ENCODE measurements at regions not wholly inside any gene's neighbourhood (a gene's known extent, or its start where the extent isn't known, plus 50 kb on each side); places are given as distances from the start of the nearest gene placed in this dataset.

DNA sequence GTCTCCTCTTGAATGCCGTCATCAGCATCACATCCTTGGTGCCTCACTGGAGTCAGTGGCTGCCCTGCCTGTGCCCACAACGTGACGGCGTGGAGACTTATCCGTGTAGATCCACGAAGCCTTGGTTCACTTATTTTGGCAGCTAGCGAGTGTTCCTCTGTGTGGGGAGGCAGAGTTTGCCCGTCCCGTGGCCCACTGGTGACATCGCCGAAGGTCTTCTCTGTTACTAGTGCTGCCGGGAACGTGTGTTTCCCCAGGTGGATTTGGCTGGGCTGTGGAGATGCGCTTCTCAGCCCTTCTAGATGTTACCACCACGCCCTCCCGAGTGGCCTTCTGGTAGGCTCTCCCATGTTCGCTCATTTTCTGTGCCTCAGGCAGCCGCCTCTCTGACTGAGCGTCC, 169.6 kb downstream of the SEC14L1 start:
- Mint-ChIP-seq H3K9me3 (ENCODE audit: unreplicated experiment) (no peaks in the 10 kb centered on the region), H3K27me3 (ENCODE audit: unreplicated experiment) (no peaks in the 10 kb centered on the region), H3K27ac (ENCODE audit: unreplicated experiment) (peak overlapping the region; percentile 61), H3K36me3 (ENCODE audit: unreplicated experiment) (no peaks in the 10 kb centered on the region), H3K4me1 (ENCODE audit: unreplicated experiment) (peaks cover 73% of the 10 kb centered on the region), H3K4me3 (ENCODE audit: unreplicated experiment) (no peak overlapping the region)
- TF ChIP-seq CTCF (IDR thresholded peaks at IDR 0.05), result no peak
- no peak for DNase-seq (ENCODE audit: extremely low spot score, unreplicated experiment)

- DNase-seq (ENCODE audit: extremely low spot score, unreplicated experiment), result no peak
- no peak overlapping the region for H3K27ac Mint-ChIP-seq (ENCODE audit: unreplicated experiment)
- H3K36me3 Mint-ChIP-seq (ENCODE audit: unreplicated experiment), result no peaks in the 10 kb centered on the region
- peaks cover 78% of the 10 kb centered on the region for H3K4me1 Mint-ChIP-seq (ENCODE audit: unreplicated experiment)
- H3K9me3 Mint-ChIP-seq (ENCODE audit: unreplicated experiment), result no peaks in the 10 kb centered on the region
- H3K27me3 Mint-ChIP-seq (ENCODE audit: unreplicated experiment), result no peaks in the 10 kb centered on the region
- H3K4me3 Mint-ChIP-seq (ENCODE audit: unreplicated experiment), result no peak overlapping the region
- no peak for TF ChIP-seq CTCF (IDR thresholded peaks at IDR 0.05)
Observed at GRCh38 chr17:77311371-77311981, 170.7 kb downstream of the SEC14L1 start.

DNA sequence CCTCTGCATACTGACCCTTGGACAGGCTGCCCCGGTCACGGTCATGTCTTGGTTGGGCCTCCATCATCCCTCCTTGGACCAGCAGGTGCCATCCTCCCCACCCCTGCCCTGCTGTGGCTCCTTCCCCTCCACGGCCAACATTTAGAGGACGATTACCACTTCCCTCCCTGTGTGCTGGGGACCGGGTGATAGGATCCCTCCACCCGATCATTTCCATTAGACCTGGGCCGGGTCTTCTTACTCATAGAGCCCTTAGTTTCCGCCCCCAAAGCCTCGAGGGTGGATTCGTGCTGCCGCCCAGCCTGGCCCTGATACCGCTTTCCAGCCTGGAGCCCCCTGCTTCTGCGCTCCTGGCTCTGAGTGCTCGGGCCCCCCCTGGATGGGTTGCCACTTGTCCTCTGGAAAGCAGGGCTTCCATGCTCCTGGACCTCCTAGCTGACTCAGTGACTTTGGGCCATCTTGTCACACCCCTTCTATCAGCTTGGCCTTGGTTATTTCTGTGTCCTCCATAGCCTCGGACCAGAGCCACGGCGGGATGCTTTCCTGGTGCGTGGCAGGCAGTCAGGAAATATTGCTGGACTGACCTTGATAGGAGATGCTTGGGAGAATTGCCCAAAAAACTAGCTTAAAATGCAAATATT, 171.4 kb downstream of the SEC14L1 start:
- no peaks in the 10 kb centered on the region for H3K9me3 Mint-ChIP-seq (ENCODE audit: unreplicated experiment)
- no peaks in the 10 kb centered on the region for H3K27me3 Mint-ChIP-seq (ENCODE audit: unreplicated experiment)
- H3K4me1 Mint-ChIP-seq (ENCODE audit: unreplicated experiment), result peaks cover 79% of the 10 kb centered on the region
- H3K4me3 Mint-ChIP-seq (ENCODE audit: unreplicated experiment), result no peak overlapping the region
- TF ChIP-seq CTCF (IDR thresholded peaks at IDR 0.05), result no peak
- no peaks in the 10 kb centered on the region for H3K36me3 Mint-ChIP-seq (ENCODE audit: unreplicated experiment)
- DNase-seq (ENCODE audit: extremely low spot score, unreplicated experiment), result no peak
- H3K27ac Mint-ChIP-seq (ENCODE audit: unreplicated experiment), result no peak overlapping the region

GRCh38 chr17:77312786-77313599, 172.2 kb downstream of the SEC14L1 start:
- H3K4me1 Mint-ChIP-seq (ENCODE audit: unreplicated experiment), result peaks cover 75% of the 10 kb centered on the region
- H3K27ac Mint-ChIP-seq (ENCODE audit: unreplicated experiment), result peak overlapping the region; percentile 97
- peak overlapping the region; percentile 53 for H3K4me3 Mint-ChIP-seq (ENCODE audit: unreplicated experiment)
- no peaks in the 10 kb centered on the region for H3K9me3 Mint-ChIP-seq (ENCODE audit: unreplicated experiment)
- peak; percentile 90 for DNase-seq (ENCODE audit: extremely low spot score, unreplicated experiment)
- no peak for TF ChIP-seq CTCF (IDR thresholded peaks at IDR 0.05)
- H3K36me3 Mint-ChIP-seq (ENCODE audit: unreplicated experiment), result no peaks in the 10 kb centered on the region
- no peaks in the 10 kb centered on the region for H3K27me3 Mint-ChIP-seq (ENCODE audit: unreplicated experiment)

DNA sequence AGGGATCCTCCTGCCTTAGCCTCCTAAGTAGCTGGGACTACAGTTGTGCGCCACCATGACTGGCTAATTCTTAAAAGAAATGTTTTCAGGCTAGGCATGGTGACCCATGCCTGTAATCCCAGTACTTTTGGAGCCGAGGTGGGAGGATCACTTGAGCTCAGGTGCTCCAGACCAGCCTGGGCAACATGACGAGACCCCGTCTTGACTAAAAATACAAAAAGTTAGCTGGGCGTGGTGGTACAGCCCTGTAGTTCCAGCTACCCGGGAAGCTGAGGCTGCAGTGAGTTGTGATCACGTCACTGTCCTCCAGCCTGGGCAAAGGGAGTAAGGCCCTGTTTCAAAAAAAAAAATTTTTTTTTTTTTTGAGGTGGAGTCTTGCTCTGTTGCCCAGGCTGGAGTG, 173.1 kb downstream of the SEC14L1 start:
- Mint-ChIP-seq H3K4me3 (ENCODE audit: unreplicated experiment) (no peak overlapping the region), H3K27ac (ENCODE audit: unreplicated experiment) (peak overlapping the region; percentile 97), H3K27me3 (ENCODE audit: unreplicated experiment) (no peaks in the 10 kb centered on the region), H3K36me3 (ENCODE audit: unreplicated experiment) (no peaks in the 10 kb centered on the region), H3K9me3 (ENCODE audit: unreplicated experiment) (no peaks in the 10 kb centered on the region), H3K4me1 (ENCODE audit: unreplicated experiment) (peaks cover 75% of the 10 kb centered on the region)
- no peak for TF ChIP-seq CTCF (IDR thresholded peaks at IDR 0.05)
- no peak for DNase-seq (ENCODE audit: extremely low spot score, unreplicated experiment)

Data from osteocyte (in vitro differentiated cells).